ENCODE measurements at regions not wholly inside any gene's neighbourhood (a gene's known extent, or its start where the extent isn't known, plus 50 kb on each side); places are given as distances from the start of the nearest gene placed in this dataset.

GRCh38 chr17:71409137-71409536, 711.7 kb upstream of the SOX9 start:
- Histone ChIP-seq H3K36me3 (ENCODE audit: insufficient read depth, low read length) (no peaks in the 10 kb centered on the region), H4K20me1 (ENCODE audit: insufficient read depth, low read length, poor library complexity, severe bottlenecking) (no peaks in the 10 kb centered on the region), H3K79me2 (ENCODE audit: insufficient read depth, low read length) (no peaks in the 10 kb centered on the region), H3K9me2 (replicated peaks; ENCODE audit: low read depth, low read length) (no peaks in the 10 kb centered on the region), H3K9ac (ENCODE audit: low read depth, low read length, poor library complexity, severe bottlenecking) (no peak overlapping the region), H3K4me2 (ENCODE audit: low read depth, low read length, poor library complexity, severe bottlenecking) (no peak overlapping the region), H3K9me3 (ENCODE audit: insufficient read depth, low read depth, low read length) (no peaks in the 10 kb centered on the region), H3K4me1 (ENCODE audit: insufficient read depth, low read length, poor library complexity, severe bottlenecking) (no peaks in the 10 kb centered on the region), H2AFZ (ENCODE audit: low read length) (no peak overlapping the region), H3K27me3 (ENCODE audit: insufficient read depth, low read length, poor library complexity, severe bottlenecking) (no peaks in the 10 kb centered on the region), H3K4me3 (ENCODE audit: low read length, poor library complexity, severe bottlenecking) (no peak overlapping the region), H3F3A (ENCODE audit: low read depth) (no peaks in the 10 kb centered on the region)
- TF ChIP-seq EZH2phosphoT487 (IDR thresholded peaks at IDR 0.05; ENCODE audit: borderline replicate concordance): no peak
- no peak for TF ChIP-seq CTCF (conservative IDR thresholded peaks at IDR 0.05; ENCODE audit: low read length)

GRCh38 chr17:71409712-71410111, 711.1 kb upstream of the SOX9 start:
- Histone ChIP-seq H3K4me1 (ENCODE audit: insufficient read depth, low read length, poor library complexity, severe bottlenecking) (no peaks in the 10 kb centered on the region), H2AFZ (ENCODE audit: low read length) (no peak overlapping the region), H3K9ac (ENCODE audit: low read depth, low read length, poor library complexity, severe bottlenecking) (no peak overlapping the region), H4K20me1 (ENCODE audit: insufficient read depth, low read length, poor library complexity, severe bottlenecking) (no peaks in the 10 kb centered on the region), H3K27me3 (ENCODE audit: insufficient read depth, low read length, poor library complexity, severe bottlenecking) (no peaks in the 10 kb centered on the region), H3K36me3 (ENCODE audit: insufficient read depth, low read length) (no peaks in the 10 kb centered on the region), H3F3A (ENCODE audit: low read depth) (no peaks in the 10 kb centered on the region), H3K9me3 (ENCODE audit: insufficient read depth, low read depth, low read length) (no peaks in the 10 kb centered on the region), H3K4me3 (ENCODE audit: low read length, poor library complexity, severe bottlenecking) (no peak overlapping the region), H3K9me2 (replicated peaks; ENCODE audit: low read depth, low read length) (no peaks in the 10 kb centered on the region), H3K79me2 (ENCODE audit: insufficient read depth, low read length) (no peaks in the 10 kb centered on the region), H3K4me2 (ENCODE audit: low read depth, low read length, poor library complexity, severe bottlenecking) (no peak overlapping the region)
- TF ChIP-seq EZH2phosphoT487 (IDR thresholded peaks at IDR 0.05; ENCODE audit: borderline replicate concordance) (no peak), CTCF (conservative IDR thresholded peaks at IDR 0.05; ENCODE audit: low read length) (no peak)

GRCh38 chr17:71412803-71413202, 708.0 kb upstream of the SOX9 start:
- H2AFZ ChIP-seq (ENCODE audit: low read length): no peak overlapping the region
- H3K9me2 ChIP-seq (replicated peaks; ENCODE audit: low read depth, low read length): no peaks in the 10 kb centered on the region
- H3K4me3 ChIP-seq (ENCODE audit: low read length, poor library complexity, severe bottlenecking): no peak overlapping the region
- no peaks in the 10 kb centered on the region for H3K4me1 ChIP-seq (ENCODE audit: insufficient read depth, low read length, poor library complexity, severe bottlenecking)
- TF ChIP-seq CTCF (conservative IDR thresholded peaks at IDR 0.05; ENCODE audit: low read length) (no peak), EZH2phosphoT487 (IDR thresholded peaks at IDR 0.05; ENCODE audit: borderline replicate concordance) (no peak)
- no peak overlapping the region for H3K9ac ChIP-seq (ENCODE audit: low read depth, low read length, poor library complexity, severe bottlenecking)
- no peaks in the 10 kb centered on the region for H4K20me1 ChIP-seq (ENCODE audit: insufficient read depth, low read length, poor library complexity, severe bottlenecking)
- H3K4me2 ChIP-seq (ENCODE audit: low read depth, low read length, poor library complexity, severe bottlenecking): no peak overlapping the region
- H3K36me3 ChIP-seq (ENCODE audit: insufficient read depth, low read length): no peaks in the 10 kb centered on the region
- no peaks in the 10 kb centered on the region for H3K27me3 ChIP-seq (ENCODE audit: insufficient read depth, low read length, poor library complexity, severe bottlenecking)
- no peaks in the 10 kb centered on the region for H3K79me2 ChIP-seq (ENCODE audit: insufficient read depth, low read length)
- no peaks in the 10 kb centered on the region for H3K9me3 ChIP-seq (ENCODE audit: insufficient read depth, low read depth, low read length)
- H3F3A ChIP-seq (ENCODE audit: low read depth): no peaks in the 10 kb centered on the region

Measured in Loucy (cell line).